K562 (cell line): ENCODE measurements at regions not wholly inside any gene's neighbourhood (a gene's known extent, or its start where the extent isn't known, plus 50 kb on each side); places are given as distances from the start of the nearest gene placed in this dataset.

Source experiments
- ATAC-seq: fragments of 200-7000 bp; cut with Tn5 transposase; 3 replicates; pipeline ENCODE4 v1.9.1; 2020; ENCODE audit warnings: moderate library complexity
- BruUV-seq: library from RNA; stranded (reverse); fragments of 400-500 nt; replicated peaks from 2 replicates; lab custom pipeline; 2021; lab: Mats Ljungman, UMichigan
- CTCF ChIA-PET: fragments of 300-600 bp; formaldehyde crosslinking; extraction: SDS; loops from one replicate; lab custom pipeline; 2021; ENCODE audit warnings: low intra/inter-chr PET ratio; lab: Yijun Ruan, JAX
- POLR2A ChIA-PET: fragments of 300-600, 350-650 bp; sonication (Branson Sonifier 250); formaldehyde crosslinking; extraction: SDS; loops from one replicate; lab custom pipeline; 2021; ENCODE audit warnings: antibody characterized with exemption, inconsistent platforms; lab: Yijun Ruan, JAX
- DNase-seq, 4 experiments: peaks; one replicate each; pipeline versions ENCODE4 v3.0.0 to v3.0.0-alpha.2; 2011 to 2018; ENCODE audit warnings: low spot score in 3 of 4, mixed read lengths in 3 of 4; ENCODE audit errors: extremely low read depth in 1 of 4
- FAIRE-seq: peaks from 2 replicates; lab custom pipeline; 2011; peaks lifted over from hg19 to GRCh38; lab: Jason Lieb, UNC
- H2AFZ ChIP-seq: 2 replicates; pipeline ENCODE4 v1.6.0; 2011; ENCODE audit warnings: low read depth, low read length, control low read depth, inconsistent platforms
- H3K27ac ChIP-seq: fragments of 200-600 bp; 3 replicates; pipeline ENCODE4 v1.8.0; 2011; ENCODE audit warnings: low read depth, mild to moderate bottlenecking, control low read depth, inconsistent platforms, low read length, moderate library complexity, mixed read lengths; ENCODE audit errors: extremely low read depth
- H3K27me3 ChIP-seq, 2 experiments: fragments of 300-600 bp in 1 of 2; 2 replicates in 1 of 2; 3 replicates in 1 of 2; pipeline versions ENCODE4 v1.6.0 to v1.8.0; 2011; ENCODE audit warnings: inconsistent platforms in 2 of 2, low read length in 2 of 2, mild to moderate bottlenecking in 1 of 2, mixed read lengths in 1 of 2, moderate library complexity in 1 of 2; ENCODE audit not compliant: control insufficient read depth in 2 of 2, insufficient read depth in 2 of 2
- H3K36me3 ChIP-seq: fragments of 300-600 bp; 3 replicates; pipeline ENCODE4 v1.8.0; 2011; ENCODE audit warnings: mild to moderate bottlenecking, low read length, inconsistent platforms; ENCODE audit not compliant: control insufficient read depth, insufficient read depth
- H3K4me1 ChIP-seq, 2 experiments: fragments of 200-600 bp in 1 of 2; replicated peaks in 1 of 2; 2 replicates in 1 of 2; 3 replicates in 1 of 2; pipeline versions ENCODE4 v1.5.1 to v1.8.0; 2011; ENCODE audit warnings: inconsistent platforms in 2 of 2, low read length in 2 of 2, mild to moderate bottlenecking in 1 of 2, mixed read lengths in 1 of 2, moderate library complexity in 1 of 2; ENCODE audit not compliant: control insufficient read depth in 2 of 2, insufficient read depth in 2 of 2
- H3K4me2 ChIP-seq: 2 replicates; pipeline ENCODE4 v1.6.1; 2011; ENCODE audit warnings: low read length, control low read depth, inconsistent platforms, mixed read lengths; ENCODE audit not compliant: insufficient read depth
- H3K4me3 ChIP-seq: fragments of 200-600 bp; sonication (generic), shearing (Covaris generic); 2 replicates; pipeline ENCODE4 v1.5.1; 2016; ENCODE audit warnings: control low read depth, inconsistent platforms
- H3K79me2 ChIP-seq: fragments of 200-600 bp; 3 replicates; pipeline ENCODE4 v1.8.0; 2011; ENCODE audit warnings: low read length, inconsistent platforms; ENCODE audit not compliant: control insufficient read depth, insufficient read depth
- H3K9ac ChIP-seq, 2 experiments: 2 replicates each; pipeline versions ENCODE4 v1.6.0 to v1.6.1; 2011; ENCODE audit warnings: low read depth in 2 of 2, low read length in 2 of 2, control low read depth in 1 of 2, inconsistent platforms in 1 of 2, mild to moderate bottlenecking in 1 of 2, mixed read lengths in 1 of 2; ENCODE audit not compliant: insufficient read depth in 1 of 2
- H3K9me1 ChIP-seq: one replicate; pipeline ENCODE4 v1.6.0; 2011; ENCODE audit warnings: inconsistent platforms, mild to moderate bottlenecking, low read length, moderate library complexity; ENCODE audit not compliant: control insufficient read depth, insufficient read depth
- H3K9me3 ChIP-seq: replicated peaks from 2 replicates; pipeline ENCODE4 v1.5.1; 2011; ENCODE audit warnings: low read depth, low read length, inconsistent platforms; ENCODE audit not compliant: control insufficient read depth, insufficient read depth
- H4K20me1 ChIP-seq: replicated peaks from 2 replicates; pipeline ENCODE4 v1.6.1; 2011; ENCODE audit warnings: low read length, inconsistent platforms, mixed read lengths; ENCODE audit not compliant: control insufficient read depth, insufficient read depth
- BRF1 ChIP-seq: IDR thresholded peaks from 3 replicates; pipeline ENCODE4 v1.6.1; 2011; ENCODE audit warnings: borderline replicate concordance, mild to moderate bottlenecking; ENCODE audit not compliant: insufficient read length; ENCODE audit errors: extremely low read depth
- CEBPZ ChIP-seq: fragments of 150-350 bp; IDR thresholded peaks from 2 replicates; pipeline ENCODE4 v1.6.1; 2014; ENCODE audit warnings: low read depth, mild to moderate bottlenecking, low read length, borderline replicate concordance
- E2F1 ChIP-seq: sonication (generic); formaldehyde crosslinking; IDR thresholded peaks from 2 replicates; pipeline ENCODE4 v1.8.1; 2023; ENCODE audit warnings: mild to moderate bottlenecking, missing genetic modification reagents, moderate library complexity
- SIRT6 ChIP-seq: IDR thresholded peaks from one replicate; pipeline ENCODE4 v1.6.1; 2012; ENCODE audit warnings: low read depth, mild to moderate bottlenecking, control low read depth, inconsistent platforms, low read length, moderate library complexity
- SMAD3 ChIP-seq: fragments of 450-650 bp; formaldehyde crosslinking; conservative IDR thresholded peaks from 2 replicates; pipeline ENCODE4 v1.4.0; 2020; ENCODE audit warnings: mild to moderate bottlenecking
- SP1 ChIP-seq: sonication (generic); formaldehyde crosslinking; IDR thresholded peaks from 2 replicates; pipeline ENCODE4 v1.8.1; 2022; ENCODE audit warnings: mild to moderate bottlenecking, missing genetic modification reagents
- TAF9B ChIP-seq: fragments of 450-650 bp; IDR thresholded peaks from 2 replicates; pipeline ENCODE4 v1.6.1; 2018; ENCODE audit warnings: mild to moderate bottlenecking; ENCODE audit not compliant: partially characterized antibody
- ZNF274 ChIP-seq: IDR thresholded peaks from 2 replicates; pipeline ENCODE4 v1.6.1; 2011; ENCODE audit warnings: low read depth, mild to moderate bottlenecking, low read length, moderate library complexity, borderline replicate concordance
- ZNF318 ChIP-seq, 2 experiments: fragments of 450-650 bp; IDR thresholded peaks; 2 replicates each; pipeline ENCODE4 v1.6.1; 2016; ENCODE audit warnings: mild to moderate bottlenecking in 2 of 2, borderline replicate concordance in 1 of 2, low read depth in 1 of 2, moderate library complexity in 1 of 2
- ZNF785 ChIP-seq: fragments of 250-450 bp; sonication (Bioruptor Pico); IDR thresholded peaks from 2 replicates; pipeline ENCODE4 v1.4.0; 2020; ENCODE audit warnings: mild to moderate bottlenecking
- WGBS: fragments of 100-300 bp; shearing (Covaris generic); methylation state at CpG from one replicate; pipeline ENCODE4 v1.1.6; 2016; ENCODE audit warnings: low coverage, mixed read lengths; ENCODE audit not compliant: insufficient coverage; ENCODE audit errors: missing lambda C conversion rate; 5-methylcytosine and 5-hydroxymethylcytosine counted together
- in situ Hi-C: fragments of 300-500 bp; cut with MboI; formaldehyde crosslinking; loops from 4 replicates; pipeline ENCODE4 v1.15.0; 2018; ENCODE audit warnings: inconsistent platforms, mixed read lengths
- intact Hi-C: fragments of 100-400 bp; cut with micrococcal nuclease; formaldehyde crosslinking; loops from 2 replicates; pipeline ENCODE4 v1.14.2; 2022

DNA sequence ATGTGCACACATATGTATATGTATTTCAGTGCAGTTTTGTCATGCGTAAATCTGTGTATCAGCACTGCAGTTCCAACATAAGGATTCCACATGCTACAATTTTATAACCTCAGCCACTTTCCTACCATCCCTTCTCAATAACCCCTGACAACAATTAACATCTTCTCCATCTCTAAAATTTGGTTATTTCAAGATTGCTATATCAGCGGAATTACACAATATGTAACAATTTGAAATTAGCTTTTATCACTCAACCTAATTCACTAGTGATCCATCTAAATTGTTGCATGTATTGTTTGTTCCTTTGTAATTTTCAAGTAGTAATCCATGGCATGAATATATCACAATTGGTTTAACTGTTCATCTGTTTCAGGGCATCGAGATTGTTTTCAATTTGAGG is 511.3 kb downstream of the HAO1 start:
- FAIRE-seq, result no peak
- TF ChIP-seq TAF9B, result no peak
- no peak for TF ChIP-seq BRF1
- no peak for TF ChIP-seq SMAD3 (CRISPR knock-in tag)
- no peak for TF ChIP-seq ZNF785 (CRISPR knock-in tag)
- no peak for TF ChIP-seq CEBPZ
- TF ChIP-seq SIRT6, result no peak
- TF ChIP-seq ZNF274, result no peak
- TF ChIP-seq ZNF318 (IDR thresholded peaks at IDR 0.05; ENCODE audit: borderline replicate concordance in 1 of 2, low read depth in 1 of 2), result no peak
- no peak for TF ChIP-seq SP1 (CRISPR knock-in tag)
- TF ChIP-seq E2F1 (CRISPR knock-in tag), result no peak
- TF ChIP-seq, all 486 proteins: peak for 0

More for the DNA sequence above, 511.3 kb downstream of the HAO1 start:
- no peaks in the 10 kb centered on the region for H3K36me3 ChIP-seq
- intact Hi-C loops, result no loop called here
- no TSS peak for BruUV-seq
- DNase-seq (no peak), ATAC-seq (no peak)
- ChIA-PET CTCF (no interaction called here), POLR2A (no interaction called here)
- no peaks in the 10 kb centered on the region for H3K4me1 ChIP-seq
- no peaks in the 10 kb centered on the region for H3K9me1 ChIP-seq
- in situ Hi-C loops, result no loop called here
- H3K79me2 ChIP-seq, result no peaks in the 10 kb centered on the region
- WGBS, result 0% methylated on average over 3 of the region's 3 CpGs
- H3K4me2 ChIP-seq, result no peak overlapping the region
- no peaks in the 10 kb centered on the region for H3K27me3 ChIP-seq
- no peak overlapping the region for H2AFZ ChIP-seq
- H3K4me3 ChIP-seq, result no peak overlapping the region
- H4K20me1 ChIP-seq, result no peaks in the 10 kb centered on the region
- 0 out of 2 replicates have a peak, but pooled peaks cover 2% of the 10 kb centered on the region for H3K9me3 ChIP-seq
- no peak overlapping the region for H3K27ac ChIP-seq
- no peak overlapping the region for H3K9ac ChIP-seq
